SK-N-SH (cell line): ENCODE measurements at regions not wholly inside any gene's neighbourhood (a gene's known extent, or its start where the extent isn't known, plus 50 kb on each side); places are given as distances from the start of the nearest gene placed in this dataset.

Experiments used
- CTCF ChIA-PET: fragments of 300-600, 350-600 bp; formaldehyde crosslinking; extraction: SDS; loops from one replicate; lab custom pipeline; 2021; lab: Yijun Ruan, JAX
- POLR2A ChIA-PET: fragments of 350-600 bp; sonication (Branson Sonifier 250); formaldehyde crosslinking; extraction: SDS; loops from one replicate; lab custom pipeline; 2020; ENCODE audit warnings: antibody characterized with exemption, inconsistent platforms; lab: Yijun Ruan, JAX
- DNase-seq: peaks from one replicate; pipeline ENCODE4 v3.0.0; 2012
- H2AFZ ChIP-seq: fragments of 200-600 bp; sonication (generic); 2 replicates; pipeline ENCODE4 v1.8.1; 2016; ENCODE audit warnings: antibody characterized with exemption, mild to moderate bottlenecking, low read depth
- H3F3A ChIP-seq: fragments of 200-600 bp; sonication (generic); replicated peaks from 2 replicates; pipeline ENCODE3; 2016; ENCODE audit warnings: antibody characterized with exemption, mild to moderate bottlenecking; ENCODE audit not compliant: insufficient read depth
- H3K27ac ChIP-seq, 2 experiments: fragments of 200-500 bp in 1 of 2; fragments of 200-600 bp in 1 of 2; sonication (Bioruptor generic) in 1 of 2; sonication (generic), shearing (Covaris generic) in 1 of 2; 2 replicates each; pipeline versions ENCODE4 v1.5.1 to v1.6.1; 2014 to 2016; ENCODE audit warnings: low read depth in 2 of 2, inconsistent platforms in 1 of 2, low read length in 1 of 2, mild to moderate bottlenecking in 1 of 2, mixed read lengths in 1 of 2
- H3K27me3 ChIP-seq: fragments of 200-600 bp; sonication (generic), shearing (Covaris generic); 2 replicates; pipeline ENCODE4 v1.6.1; 2016; ENCODE audit warnings: mixed run types; ENCODE audit not compliant: insufficient read depth
- H3K36me3 ChIP-seq, 2 experiments: fragments of 200-500 bp in 1 of 2; fragments of 200-600 bp in 1 of 2; sonication (Bioruptor generic) in 1 of 2; sonication (generic) in 1 of 2; replicated peaks in 1 of 2; 2 replicates each; pipeline versions ENCODE3 to v1.5.1; 2014 to 2016; ENCODE audit warnings: low read length in 1 of 2, mild to moderate bottlenecking in 1 of 2; ENCODE audit not compliant: insufficient read depth in 2 of 2, control insufficient read depth in 1 of 2
- H3K4me1 ChIP-seq, 2 experiments: fragments of 200-500 bp in 1 of 2; fragments of 200-600 bp in 1 of 2; sonication (Bioruptor generic) in 1 of 2; sonication (generic), shearing (Covaris generic) in 1 of 2; 2 replicates each; pipeline versions ENCODE4 v1.5.1 to v1.6.1; 2014 to 2016; ENCODE audit warnings: low read depth in 1 of 2, low read length in 1 of 2, mixed run types in 1 of 2; ENCODE audit not compliant: insufficient read depth in 2 of 2, control insufficient read depth in 1 of 2
- H3K4me2 ChIP-seq: fragments of 200-600 bp; sonication (generic), shearing (Covaris generic); 2 replicates; pipeline ENCODE4 v1.6.1; 2017; ENCODE audit warnings: mixed run types
- H3K4me3 ChIP-seq, 2 experiments: fragments of 200-500 bp in 1 of 2; fragments of 200-600 bp in 1 of 2; sonication (Bioruptor generic) in 1 of 2; sonication (generic), shearing (Covaris generic) in 1 of 2; 2 replicates each; pipeline versions ENCODE4 v1.5.1 to v1.8.1; 2014 to 2016; ENCODE audit warnings: low read depth in 2 of 2, inconsistent platforms in 1 of 2, low read length in 1 of 2, mild to moderate bottlenecking in 1 of 2, mixed read lengths in 1 of 2, moderate library complexity in 1 of 2
- H3K79me2 ChIP-seq: fragments of 200-600 bp; sonication (generic); 2 replicates; pipeline ENCODE4 v1.8.1; 2017; ENCODE audit warnings: mild to moderate bottlenecking; ENCODE audit not compliant: insufficient read depth
- H3K9ac ChIP-seq: fragments of 200-600 bp; sonication (generic); 2 replicates; pipeline ENCODE4 v1.6.1; 2017; ENCODE audit warnings: mixed run types
- H3K9me2 ChIP-seq: fragments of 200-600 bp; sonication (generic); 2 replicates; pipeline ENCODE4 v1.6.1; 2017; ENCODE audit warnings: mixed run types
- H3K9me3 ChIP-seq: fragments of 200-600 bp; sonication (generic); 2 replicates; pipeline ENCODE4 v1.6.1; 2017; ENCODE audit warnings: mixed run types, mild to moderate bottlenecking, moderate library complexity
- H4K20me1 ChIP-seq: fragments of 200-600 bp; sonication (generic); 2 replicates; pipeline ENCODE4 v1.6.1; 2017; ENCODE audit warnings: mild to moderate bottlenecking, mixed run types; ENCODE audit not compliant: insufficient read depth
- EP300 ChIP-seq, 2 experiments: IDR thresholded peaks; 2 replicates each; pipeline versions ENCODE4 v1.4.0 to v1.6.1; 2012; ENCODE audit warnings: borderline replicate concordance in 1 of 2, low read depth in 1 of 2, low read length in 1 of 2
- FOSL2 ChIP-seq: IDR thresholded peaks from 2 replicates; pipeline ENCODE4 v1.4.0; 2012; ENCODE audit warnings: low read depth, mild to moderate bottlenecking, moderate library complexity, borderline replicate concordance
- FOXJ3 ChIP-seq: sonication (generic); formaldehyde crosslinking; IDR thresholded peaks from 2 replicates; pipeline ENCODE4 v1.5.1; 2020; ENCODE audit warnings: mild to moderate bottlenecking, missing genetic modification reagents
- GATA2 ChIP-seq: sonication (generic); formaldehyde crosslinking; IDR thresholded peaks from 2 replicates; pipeline ENCODE4 v1.5.0; 2020; ENCODE audit warnings: mild to moderate bottlenecking, missing genetic modification reagents
- IRF3 ChIP-seq: fragments of 150-350 bp; IDR thresholded peaks from 2 replicates; pipeline ENCODE4 v1.6.1; 2016; ENCODE audit warnings: mild to moderate bottlenecking, low read depth, low read length
- JUND ChIP-seq: IDR thresholded peaks from 2 replicates; pipeline ENCODE4 v1.4.0; 2012
- MAX ChIP-seq: IDR thresholded peaks from 2 replicates; pipeline ENCODE4 v1.4.0; 2012; ENCODE audit warnings: low read depth
- MEF2A ChIP-seq: IDR thresholded peaks from 2 replicates; pipeline ENCODE4 v1.4.0; 2012; ENCODE audit warnings: low read depth, borderline replicate concordance
- MXI1 ChIP-seq: IDR thresholded peaks from 2 replicates; pipeline ENCODE4 v1.6.1; 2012; ENCODE audit warnings: mild to moderate bottlenecking, low read depth, low read length, improper control_type of control experiment
- NFIC ChIP-seq: IDR thresholded peaks from 2 replicates; pipeline ENCODE4 v1.4.0; 2012; ENCODE audit warnings: borderline replicate concordance
- RAD21 ChIP-seq: IDR thresholded peaks from 2 replicates; pipeline ENCODE4 v1.6.1; 2012; ENCODE audit warnings: mild to moderate bottlenecking, low read length
- RCOR1 ChIP-seq: fragments of 150-350 bp; IDR thresholded peaks from 2 replicates; pipeline ENCODE4 v1.6.1; 2017; ENCODE audit warnings: antibody characterized with exemption, low read length
- RXRA ChIP-seq: IDR thresholded peaks from 2 replicates; pipeline ENCODE4 v1.4.0; 2012; ENCODE audit warnings: low read depth, mild to moderate bottlenecking, borderline replicate concordance
- SIN3A ChIP-seq: IDR thresholded peaks from 2 replicates; pipeline ENCODE4 v1.6.1; 2012; ENCODE audit warnings: low read depth, mild to moderate bottlenecking, low read length, moderate library complexity, borderline replicate concordance
- TCF12 ChIP-seq: IDR thresholded peaks from 2 replicates; pipeline ENCODE4 v1.4.0; 2012
- TEAD4 ChIP-seq: IDR thresholded peaks from 2 replicates; pipeline ENCODE4 v1.4.0; 2012; ENCODE audit warnings: mild to moderate bottlenecking, borderline replicate concordance; ENCODE audit not compliant: insufficient read depth
- whole genome bisulfite sequencing: methylation state at CpG from one replicate; pipeline ENCODE4 v1.1.6; 2017; ENCODE audit warnings: low lambda C conversion rate; 5-methylcytosine and 5-hydroxymethylcytosine counted together
- TF ChIP-seq, protein P1 (sequence below): fragments of 150-350 bp; IDR thresholded peaks from 2 replicates; pipeline ENCODE4 v1.6.1; 2017; ENCODE audit warnings: antibody characterized with exemption, low read length, low read depth, borderline replicate concordance
- TF ChIP-seq, protein P2 (sequence below): IDR thresholded peaks from 2 replicates; pipeline ENCODE4 v1.6.1; 2012; ENCODE audit warnings: mild to moderate bottlenecking, low read depth, low read length, moderate library complexity
- TF ChIP-seq, protein P3 (sequence below): fragments of 200-600 bp; sonication (generic); IDR thresholded peaks from 2 replicates; pipeline ENCODE4 v1.6.1; 2017; ENCODE audit warnings: antibody characterized with exemption, mild to moderate bottlenecking, moderate library complexity

DNA sequence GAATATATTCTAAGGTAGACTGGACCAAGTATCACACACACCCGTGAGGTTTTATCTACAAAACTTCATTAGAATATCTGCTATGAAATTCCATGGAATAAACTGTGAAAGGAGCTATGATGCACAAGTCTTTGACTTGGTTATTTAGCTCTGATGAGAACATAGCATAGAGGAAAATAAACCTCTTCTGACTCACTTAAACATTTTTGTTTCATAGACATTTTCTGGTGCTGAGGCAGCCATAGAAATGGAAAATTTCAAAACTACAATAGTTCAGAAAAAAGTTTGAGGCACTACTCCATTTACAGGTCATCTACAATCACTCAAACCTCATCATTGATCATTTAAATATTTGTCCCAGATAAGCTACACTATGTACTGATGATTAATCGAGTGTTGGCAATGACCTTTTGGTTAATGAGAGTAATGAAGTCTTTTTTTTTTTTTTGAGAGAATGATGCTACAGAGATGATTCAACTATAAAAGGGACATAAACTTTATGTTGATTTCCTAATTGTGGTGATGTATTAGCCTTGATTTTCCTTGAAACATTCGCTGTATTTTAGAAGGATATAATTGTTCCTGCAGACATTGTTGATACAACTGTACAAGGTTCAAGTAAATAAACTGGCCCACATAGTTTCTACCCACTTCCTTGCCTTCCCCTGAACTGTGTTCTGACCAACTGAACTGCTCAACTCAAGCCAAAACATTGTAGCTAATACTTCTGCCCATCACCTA, 77.5 kb downstream of the AREG start:
- H3K4me2 ChIP-seq: no peak overlapping the region
- H3K9me3 ChIP-seq: no peaks in the 10 kb centered on the region
- DNase-seq: no peak
- H4K20me1 ChIP-seq: no peaks in the 10 kb centered on the region
- no peaks in the 10 kb centered on the region for H3K36me3 ChIP-seq
- no peaks in the 10 kb centered on the region for H3K79me2 ChIP-seq
- TF ChIP-seq GATA2 (CRISPR knock-in tag) (no peak), JUND (no peak), EP300 (IDR thresholded peaks at IDR 0.05; ENCODE audit: borderline replicate concordance in 1 of 2, low read depth in 1 of 2, low read length in 1 of 2) (no peak), FOXJ3 (no peak), MEF2A (no peak), RAD21 (no peak), MAX (no peak), SIN3A (no peak)
- TF ChIP-seq, protein P1, sequence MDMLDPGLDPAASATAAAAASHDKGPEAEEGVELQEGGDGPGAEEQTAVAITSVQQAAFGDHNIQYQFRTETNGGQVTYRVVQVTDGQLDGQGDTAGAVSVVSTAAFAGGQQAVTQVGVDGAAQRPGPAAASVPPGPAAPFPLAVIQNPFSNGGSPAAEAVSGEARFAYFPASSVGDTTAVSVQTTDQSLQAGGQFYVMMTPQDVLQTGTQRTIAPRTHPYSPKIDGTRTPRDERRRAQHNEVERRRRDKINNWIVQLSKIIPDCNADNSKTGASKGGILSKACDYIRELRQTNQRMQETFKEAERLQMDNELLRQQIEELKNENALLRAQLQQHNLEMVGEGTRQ: no peak
- H3K9ac ChIP-seq: no peak overlapping the region
- no peak overlapping the region for H2AFZ ChIP-seq
- H3K4me1 ChIP-seq: no peaks in the 10 kb centered on the region
- H3F3A ChIP-seq: no peaks in the 10 kb centered on the region
- H3K27ac ChIP-seq: no peak overlapping the region
- H3K4me3 ChIP-seq: no peak overlapping the region
- 5% methylated on average over 3 of the region's 3 CpGs for WGBS
- H3K27me3 ChIP-seq: peaks cover 11% of the 10 kb centered on the region; the same call in 1 of the 2 replicates
- no peaks in the 10 kb centered on the region; the same call in 1 of the 2 replicates for H3K9me2 ChIP-seq
- CTCF ChIA-PET: no interaction called here
- POLR2A ChIA-PET: no interaction called here

GRCh38 chr4:74523096-74523495, 78.2 kb downstream of the AREG start:
- no peak overlapping the region for H3K9ac ChIP-seq
- no peaks in the 10 kb centered on the region for H3K4me1 ChIP-seq
- no peak overlapping the region for H3K27ac ChIP-seq
- no peaks in the 10 kb centered on the region for H3K79me2 ChIP-seq
- 0% methylated on average over 1 of the region's 1 CpG for WGBS
- DNase-seq: no peak
- H2AFZ ChIP-seq: no peak overlapping the region
- H3K4me2 ChIP-seq: no peak overlapping the region
- no peaks in the 10 kb centered on the region; the same call in 1 of the 2 replicates for H3K9me2 ChIP-seq
- no peaks in the 10 kb centered on the region for H3K9me3 ChIP-seq
- no peaks in the 10 kb centered on the region for H4K20me1 ChIP-seq
- ChIA-PET CTCF (no interaction called here), POLR2A (no interaction called here)
- peaks cover 4% of the 10 kb centered on the region; the same call in 1 of the 2 replicates for H3K27me3 ChIP-seq
- H3K4me3 ChIP-seq: no peak overlapping the region
- H3K36me3 ChIP-seq: no peaks in the 10 kb centered on the region
- H3F3A ChIP-seq: no peaks in the 10 kb centered on the region
- TF ChIP-seq RCOR1 (no peak), RXRA (no peak), MXI1 (no peak), FOSL2 (no peak), TEAD4 (no peak), TCF12 (no peak), RAD21 (no peak), GATA2 (CRISPR knock-in tag) (no peak), IRF3 (no peak), NFIC (no peak), EP300 (IDR thresholded peaks at IDR 0.05; ENCODE audit: borderline replicate concordance in 1 of 2, low read depth in 1 of 2, low read length in 1 of 2) (no peak)
- TF ChIP-seq, protein P2, sequence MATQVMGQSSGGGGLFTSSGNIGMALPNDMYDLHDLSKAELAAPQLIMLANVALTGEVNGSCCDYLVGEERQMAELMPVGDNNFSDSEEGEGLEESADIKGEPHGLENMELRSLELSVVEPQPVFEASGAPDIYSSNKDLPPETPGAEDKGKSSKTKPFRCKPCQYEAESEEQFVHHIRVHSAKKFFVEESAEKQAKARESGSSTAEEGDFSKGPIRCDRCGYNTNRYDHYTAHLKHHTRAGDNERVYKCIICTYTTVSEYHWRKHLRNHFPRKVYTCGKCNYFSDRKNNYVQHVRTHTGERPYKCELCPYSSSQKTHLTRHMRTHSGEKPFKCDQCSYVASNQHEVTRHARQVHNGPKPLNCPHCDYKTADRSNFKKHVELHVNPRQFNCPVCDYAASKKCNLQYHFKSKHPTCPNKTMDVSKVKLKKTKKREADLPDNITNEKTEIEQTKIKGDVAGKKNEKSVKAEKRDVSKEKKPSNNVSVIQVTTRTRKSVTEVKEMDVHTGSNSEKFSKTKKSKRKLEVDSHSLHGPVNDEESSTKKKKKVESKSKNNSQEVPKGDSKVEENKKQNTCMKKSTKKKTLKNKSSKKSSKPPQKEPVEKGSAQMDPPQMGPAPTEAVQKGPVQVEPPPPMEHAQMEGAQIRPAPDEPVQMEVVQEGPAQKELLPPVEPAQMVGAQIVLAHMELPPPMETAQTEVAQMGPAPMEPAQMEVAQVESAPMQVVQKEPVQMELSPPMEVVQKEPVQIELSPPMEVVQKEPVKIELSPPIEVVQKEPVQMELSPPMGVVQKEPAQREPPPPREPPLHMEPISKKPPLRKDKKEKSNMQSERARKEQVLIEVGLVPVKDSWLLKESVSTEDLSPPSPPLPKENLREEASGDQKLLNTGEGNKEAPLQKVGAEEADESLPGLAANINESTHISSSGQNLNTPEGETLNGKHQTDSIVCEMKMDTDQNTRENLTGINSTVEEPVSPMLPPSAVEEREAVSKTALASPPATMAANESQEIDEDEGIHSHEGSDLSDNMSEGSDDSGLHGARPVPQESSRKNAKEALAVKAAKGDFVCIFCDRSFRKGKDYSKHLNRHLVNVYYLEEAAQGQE: no peak
- TF ChIP-seq, protein P3, sequence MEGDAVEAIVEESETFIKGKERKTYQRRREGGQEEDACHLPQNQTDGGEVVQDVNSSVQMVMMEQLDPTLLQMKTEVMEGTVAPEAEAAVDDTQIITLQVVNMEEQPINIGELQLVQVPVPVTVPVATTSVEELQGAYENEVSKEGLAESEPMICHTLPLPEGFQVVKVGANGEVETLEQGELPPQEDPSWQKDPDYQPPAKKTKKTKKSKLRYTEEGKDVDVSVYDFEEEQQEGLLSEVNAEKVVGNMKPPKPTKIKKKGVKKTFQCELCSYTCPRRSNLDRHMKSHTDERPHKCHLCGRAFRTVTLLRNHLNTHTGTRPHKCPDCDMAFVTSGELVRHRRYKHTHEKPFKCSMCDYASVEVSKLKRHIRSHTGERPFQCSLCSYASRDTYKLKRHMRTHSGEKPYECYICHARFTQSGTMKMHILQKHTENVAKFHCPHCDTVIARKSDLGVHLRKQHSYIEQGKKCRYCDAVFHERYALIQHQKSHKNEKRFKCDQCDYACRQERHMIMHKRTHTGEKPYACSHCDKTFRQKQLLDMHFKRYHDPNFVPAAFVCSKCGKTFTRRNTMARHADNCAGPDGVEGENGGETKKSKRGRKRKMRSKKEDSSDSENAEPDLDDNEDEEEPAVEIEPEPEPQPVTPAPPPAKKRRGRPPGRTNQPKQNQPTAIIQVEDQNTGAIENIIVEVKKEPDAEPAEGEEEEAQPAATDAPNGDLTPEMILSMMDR: no peak
